Urothelium cell line (cell line): ENCODE measurements at regions not wholly inside any gene's neighbourhood (a gene's known extent, or its start where the extent isn't known, plus 50 kb on each side); places are given as distances from the start of the nearest gene placed in this dataset.

Experiments used
- DNase-seq: peaks from one replicate; pipeline ENCODE4 v3.0.0; 2011; ENCODE audit warnings: low spot score, mixed read lengths
- FAIRE-seq: peaks from 2 replicates; lab custom pipeline; 2011; peaks lifted over from hg19 to GRCh38; lab: Jason Lieb, UNC

GRCh38 chr2:184468826-184469225, 129.5 kb upstream of the ZNF804A start:
- DNase-seq (no peak), FAIRE-seq (no peak)

GRCh38 chr2:184472481-184472880, 125.8 kb upstream of the ZNF804A start:
- FAIRE-seq = no peak
- no peak for DNase-seq

GRCh38 chr2:184481865-184482264, 116.5 kb upstream of the ZNF804A start:
- FAIRE-seq (no peak), DNase-seq (no peak)

- no peak for DNase-seq
- FAIRE-seq = no peak
These were observed 99.4 kb upstream of the ZNF804A start for GRCh38 chr2:184498936-184499335.

- DNase-seq (no peak), FAIRE-seq (no peak)
These were observed 94.1 kb upstream of the ZNF804A start for GRCh38 chr2:184504252-184504651.

GRCh38 chr2:184507254-184507653, 91.1 kb upstream of the ZNF804A start:
- DNase-seq = no peak
- FAIRE-seq = no peak

- DNase-seq (no peak), FAIRE-seq (no peak)
These were observed 80.9 kb upstream of the ZNF804A start for GRCh38 chr2:184517402-184517801.

- FAIRE-seq (no peak), DNase-seq (no peak)
These were observed 77.9 kb upstream of the ZNF804A start for GRCh38 chr2:184520441-184520840.

- DNase-seq (no peak), FAIRE-seq (no peak)
These were observed 74.6 kb upstream of the ZNF804A start for GRCh38 chr2:184523732-184524131.

- no peak for FAIRE-seq
- no peak for DNase-seq
These were observed 73.6 kb upstream of the ZNF804A start for GRCh38 chr2:184524551-184525382.

GRCh38 chr2:184527058-184527457, 71.3 kb upstream of the ZNF804A start:
- DNase-seq = no peak
- FAIRE-seq = no peak

GRCh38 chr2:184528119-184528518, 70.2 kb upstream of the ZNF804A start:
- no peak for DNase-seq
- FAIRE-seq = no peak

- DNase-seq = no peak
- FAIRE-seq = no peak
These were observed 68.1 kb upstream of the ZNF804A start for GRCh38 chr2:184530239-184530638.

- DNase-seq = no peak
- FAIRE-seq = no peak
These were observed 67.4 kb upstream of the ZNF804A start for GRCh38 chr2:184530959-184531358.

- DNase-seq = no peak
- FAIRE-seq = no peak
These were observed 65.8 kb upstream of the ZNF804A start for GRCh38 chr2:184532551-184532950.

- no peak for DNase-seq
- no peak for FAIRE-seq
These were observed 63.3 kb upstream of the ZNF804A start for GRCh38 chr2:184534986-184535385.

GRCh38 chr2:184540246-184540789, 58.0 kb upstream of the ZNF804A start:
- no peak for FAIRE-seq
- DNase-seq = no peak

- FAIRE-seq (no peak), DNase-seq (no peak)
These were observed 56.7 kb upstream of the ZNF804A start for GRCh38 chr2:184541591-184541990.

- FAIRE-seq (no peak), DNase-seq (no peak)
These were observed 54.5 kb upstream of the ZNF804A start for GRCh38 chr2:184543832-184544231.
